H9 (cell line): ENCODE measurements at regions not wholly inside any gene's neighbourhood (a gene's known extent, or its start where the extent isn't known, plus 50 kb on each side); places are given as distances from the start of the nearest gene placed in this dataset.

Experiments
- DNase-seq: peaks from one replicate; pipeline ENCODE4 v3.0.0-alpha.2; 2017
- H2AFZ ChIP-seq: one replicate; pipeline ENCODE4 v1.6.1; 2013; ENCODE audit warnings: mild to moderate bottlenecking, low read length, control low read depth, moderate library complexity
- H2AK5ac ChIP-seq: 2 replicates; pipeline ENCODE4 v1.6.1; 2013; ENCODE audit warnings: low read length, control low read depth, mixed read lengths; ENCODE audit not compliant: insufficient read length
- H2BK120ac ChIP-seq: one replicate; pipeline ENCODE4 v1.6.1; 2013; ENCODE audit warnings: low read depth, mild to moderate bottlenecking, low read length, control low read depth, inconsistent platforms; ENCODE audit not compliant: poor library complexity, severe bottlenecking
- H2BK12ac ChIP-seq: 2 replicates; pipeline ENCODE4 v1.6.1; 2013; ENCODE audit warnings: low read length, control low read depth, mixed read lengths, low read depth; ENCODE audit not compliant: insufficient read length
- H2BK15ac ChIP-seq: 2 replicates; pipeline ENCODE4 v1.6.1; 2013; ENCODE audit warnings: low read depth, low read length, control low read depth
- H2BK20ac ChIP-seq: one replicate; pipeline ENCODE4 v1.6.1; 2013; ENCODE audit warnings: low read depth, mild to moderate bottlenecking, low read length, control low read depth, inconsistent platforms; ENCODE audit not compliant: poor library complexity, severe bottlenecking
- H2BK5ac ChIP-seq: 2 replicates; pipeline ENCODE4 v1.6.1; 2013; ENCODE audit warnings: low read length, control low read depth, mixed read lengths; ENCODE audit not compliant: insufficient read length
- H3K14ac ChIP-seq: 2 replicates; pipeline ENCODE4 v1.6.1; 2013; ENCODE audit warnings: low read length, control low read depth; ENCODE audit not compliant: insufficient read depth
- H3K18ac ChIP-seq: 2 replicates; pipeline ENCODE4 v1.6.1; 2013; ENCODE audit warnings: low read depth, mild to moderate bottlenecking, mixed read lengths, low read length, control low read depth; ENCODE audit not compliant: insufficient read length
- H3K23ac ChIP-seq: 2 replicates; pipeline ENCODE4 v1.6.1; 2013; ENCODE audit warnings: low read length, control low read depth, mixed read lengths, low read depth; ENCODE audit not compliant: insufficient read length
- H3K23me2 ChIP-seq: 2 replicates; pipeline ENCODE4 v1.6.1; 2013; ENCODE audit warnings: low read depth, mild to moderate bottlenecking, mixed read lengths, low read length, control low read depth; ENCODE audit not compliant: insufficient read length, poor library complexity, severe bottlenecking
- H3K27ac ChIP-seq: 2 replicates; pipeline ENCODE4 v1.5.1; 2013; ENCODE audit warnings: low read length, control low read depth, mixed read lengths, low read depth; ENCODE audit not compliant: insufficient read length
- H3K27me3 ChIP-seq: 2 replicates; pipeline ENCODE4 v1.6.1; 2013; ENCODE audit warnings: low read length, control low read depth, inconsistent platforms; ENCODE audit not compliant: insufficient read depth
- H3K4ac ChIP-seq: 2 replicates; pipeline ENCODE4 v1.6.1; 2013; ENCODE audit warnings: low read depth, mild to moderate bottlenecking, control low read depth, inconsistent platforms, low read length, moderate library complexity
- H3K4me1 ChIP-seq: 2 replicates; pipeline ENCODE4 v1.6.1; 2013; ENCODE audit warnings: low read length, control low read depth, inconsistent platforms; ENCODE audit not compliant: insufficient read depth
- H3K4me2 ChIP-seq: 2 replicates; pipeline ENCODE4 v1.6.1; 2013; ENCODE audit warnings: low read length, control low read depth, mixed read lengths; ENCODE audit not compliant: insufficient read length, insufficient read depth
- H3K56ac ChIP-seq: 2 replicates; pipeline ENCODE4 v1.6.1; 2013; ENCODE audit warnings: low read depth, mild to moderate bottlenecking, mixed read lengths, low read length, control low read depth; ENCODE audit not compliant: insufficient read length
- H3K79me1 ChIP-seq: 2 replicates; pipeline ENCODE4 v1.6.1; 2013; ENCODE audit warnings: low read depth, mild to moderate bottlenecking, moderate library complexity, low read length, control low read depth, inconsistent platforms; ENCODE audit not compliant: insufficient read depth, poor library complexity, severe bottlenecking
- H3K79me2 ChIP-seq: 2 replicates; pipeline ENCODE4 v1.6.1; 2013; ENCODE audit warnings: low read length, control low read depth, inconsistent platforms; ENCODE audit not compliant: insufficient read depth
- H3K9ac ChIP-seq: 2 replicates; pipeline ENCODE4 v1.6.1; 2013; ENCODE audit warnings: low read length, control low read depth, mixed read lengths; ENCODE audit not compliant: insufficient read length; ENCODE audit errors: extremely low read depth
- H3K9me3 ChIP-seq: one replicate; pipeline ENCODE4 v1.6.1; 2013; ENCODE audit warnings: low read depth, low read length, inconsistent platforms; ENCODE audit not compliant: control insufficient read depth
- H3T11ph ChIP-seq: one replicate; pipeline ENCODE4 v1.6.1; 2013; ENCODE audit warnings: mild to moderate bottlenecking, low read length, control low read depth, inconsistent platforms
- H4K20me1 ChIP-seq: one replicate; pipeline ENCODE4 v1.6.1; 2013; ENCODE audit not compliant: control insufficient read depth, insufficient read length, insufficient read depth
- H4K5ac ChIP-seq: 2 replicates; pipeline ENCODE4 v1.6.1; 2013; ENCODE audit warnings: low read depth, mild to moderate bottlenecking, mixed read lengths, low read length, control low read depth; ENCODE audit not compliant: insufficient read length
- H4K8ac ChIP-seq: replicated peaks from 2 replicates; pipeline ENCODE4 v1.6.1; 2013; ENCODE audit warnings: low read length, control low read depth, mixed read lengths, low read depth; ENCODE audit not compliant: insufficient read length
- H4K91ac ChIP-seq: 2 replicates; pipeline ENCODE4 v1.6.1; 2013; ENCODE audit warnings: low read depth, mild to moderate bottlenecking, moderate library complexity, mixed read lengths, low read length, control low read depth; ENCODE audit not compliant: insufficient read length
- H3K27ac Mint-ChIP-seq, 3 experiments: 2 replicates in 2 of 3; 3 replicates in 1 of 3; pipeline ENCODE4 v1.8.0; 2020 to 2021; ENCODE audit warnings: mixed read lengths in 3 of 3, mild to moderate bottlenecking in 1 of 3, moderate library complexity in 1 of 3
- H3K27me3 Mint-ChIP-seq: 2 replicates; pipeline ENCODE4 v1.8.0; 2021; ENCODE audit warnings: low read depth, mild to moderate bottlenecking, moderate library complexity, mixed read lengths
- H3K36me3 Mint-ChIP-seq, 3 experiments: 2 replicates in 2 of 3; 3 replicates in 1 of 3; pipeline ENCODE4 v1.8.0; 2020 to 2021; ENCODE audit warnings: low read depth in 3 of 3, mixed read lengths in 3 of 3; ENCODE audit not compliant: insufficient read depth in 1 of 3
- H3K4me1 Mint-ChIP-seq, 2 experiments: 2 replicates each; pipeline ENCODE4 v1.8.0; 2020; ENCODE audit warnings: mixed read lengths in 2 of 2
- H3K4me3 Mint-ChIP-seq, 2 experiments: 2 replicates in 1 of 2; 3 replicates in 1 of 2; pipeline ENCODE4 v1.8.0; 2020 to 2021; ENCODE audit warnings: mild to moderate bottlenecking in 2 of 2, mixed read lengths in 2 of 2, moderate library complexity in 1 of 2
- H3K9me3 Mint-ChIP-seq, 2 experiments: 2 replicates in 1 of 2; 3 replicates in 1 of 2; pipeline ENCODE4 v1.8.0; 2020; ENCODE audit warnings: mild to moderate bottlenecking in 2 of 2, mixed read lengths in 2 of 2, moderate library complexity in 1 of 2
- CTCF ChIP-seq: fragments of 200-600 bp; sonication (generic); conservative IDR thresholded peaks from 3 replicates; pipeline ENCODE4 v1.8.0; 2021; ENCODE audit warnings: antibody characterized with exemption, mild to moderate bottlenecking
- WGBS: extraction: QIAGEN DNeasy Blood & Tissue Kit; methylation state at CpG from one replicate; pipeline ENCODE4 v1.1.7; 2013; ENCODE audit warnings: missing lambda C conversion rate, low lambda C conversion rate, mixed read lengths; ENCODE audit not compliant: insufficient read length; ENCODE audit errors: extremely low coverage; 5-methylcytosine and 5-hydroxymethylcytosine counted together

DNA sequence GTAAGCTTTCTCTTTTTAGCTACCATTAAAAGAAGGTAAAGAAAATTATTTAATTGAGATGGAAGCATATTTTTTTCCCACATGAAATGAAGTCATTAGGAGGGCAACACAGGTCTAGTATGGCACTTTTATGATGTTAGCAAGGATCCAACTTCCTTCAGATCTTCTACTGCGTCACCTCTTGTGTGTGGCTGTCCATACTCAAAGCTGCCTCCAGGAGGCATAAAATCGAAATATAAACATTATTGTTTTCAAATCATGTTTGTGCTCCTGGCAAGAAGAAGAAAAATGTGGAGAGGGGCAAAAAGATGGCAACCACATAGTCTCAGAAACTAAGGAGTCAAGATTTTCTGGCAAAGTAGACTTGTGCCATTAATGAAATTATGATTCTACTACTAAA lies 791.7 kb upstream of the EPHA6 start:
- Histone ChIP-seq H3K9me3 (no peaks in the 10 kb centered on the region), H4K8ac (no peak overlapping the region), H2AK5ac (no peak overlapping the region), H3K18ac (no peak overlapping the region), H3K56ac (no peak overlapping the region), H3K79me2 (no peaks in the 10 kb centered on the region), H3K4ac (no peak overlapping the region), H4K20me1 (no peaks in the 10 kb centered on the region), H2BK120ac (no peak overlapping the region), H3K27ac (no peak overlapping the region), H3K79me1 (no peaks in the 10 kb centered on the region), H2BK20ac (no peak overlapping the region), H3K23me2 (no peaks in the 10 kb centered on the region), H3K14ac (no peak overlapping the region), H2BK12ac (no peak overlapping the region), H3K4me1 (no peaks in the 10 kb centered on the region), H4K91ac (no peak overlapping the region), H2BK5ac (no peak overlapping the region), H4K5ac (no peak overlapping the region), H3T11ph (no peak overlapping the region), H2AFZ (no peak overlapping the region), H2BK15ac (no peak overlapping the region), H3K9ac (no peak overlapping the region), H3K23ac (no peak overlapping the region), H3K4me2 (no peak overlapping the region), H3K27me3 (no peaks in the 10 kb centered on the region)
- peak; percentile 37; the same call in 1 of the 3 replicates for TF ChIP-seq CTCF
- Mint-ChIP-seq H3K4me1 (no peaks in the 10 kb centered on the region; a peak in 1 of 4 replicates), H3K27ac (no peak overlapping the region), H3K4me3 (no peak overlapping the region), H3K9me3 (no peaks in the 10 kb centered on the region), H3K36me3 (no peaks in the 10 kb centered on the region), H3K27me3 (no peaks in the 10 kb centered on the region)
- DNase-seq = no peak
- WGBS = no CpG with 5 or more reads among the region's 2 CpGs
